ENCODE measurements at regions not wholly inside any gene's neighbourhood (a gene's known extent, or its start where the extent isn't known, plus 50 kb on each side); places are given as distances from the start of the nearest gene placed in this dataset.

DNA sequence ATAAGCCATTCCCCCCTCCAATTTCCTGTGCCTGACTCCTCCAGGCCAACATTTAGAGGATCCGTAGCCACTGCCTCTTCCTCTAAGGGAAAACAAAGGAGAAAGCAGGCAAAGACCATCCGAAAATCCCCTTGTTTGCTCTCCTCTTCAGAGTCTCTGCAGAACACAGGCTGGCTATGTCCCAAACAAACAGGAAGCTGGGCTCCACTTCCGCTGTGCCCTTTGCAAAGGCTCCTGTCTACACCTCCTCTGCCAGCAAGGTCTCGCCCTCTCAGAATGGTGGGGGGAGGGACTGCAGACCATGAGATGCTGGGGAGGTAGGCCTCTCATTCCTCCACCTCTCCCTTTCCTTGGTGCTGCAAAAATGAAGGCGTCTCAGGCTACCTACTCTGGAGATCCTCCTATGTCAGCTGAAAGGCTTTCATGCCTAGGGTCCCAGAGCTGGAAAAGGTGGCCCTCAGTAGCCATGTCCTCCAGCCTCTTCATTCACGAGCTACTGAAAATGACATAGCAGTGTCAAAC is 596.2 kb downstream of the BUD13 start:
- no peak for FAIRE-seq
- CTCF ChIA-PET (ENCODE audit: low intra/inter-chr PET ratio, low total read pairs): no interaction called here
- Histone ChIP-seq H3K4me3 (replicated peaks in 1 of 3; ENCODE audit: insufficient read depth in 1 of 3, low read depth in 2 of 3, low read length in 3 of 3) (no peak overlapping the region), H4K20me1 (ENCODE audit: insufficient read depth, low read length) (no peaks in the 10 kb centered on the region), H3K4me1 (ENCODE audit: insufficient read depth, low read length) (peaks cover 5% of the 10 kb centered on the region; the same call in 1 of the 2 replicates), H3K27me3 (ENCODE audit: control insufficient read depth in 1 of 2, insufficient read depth in 2 of 2, low read length in 2 of 2) (peaks cover 0 to 2% of the 10 kb centered on the region in 2 experiments; a peak in 1 of 5 replicates), H3K4me2 (ENCODE audit: low read depth, low read length) (no peak overlapping the region), H2AFZ (ENCODE audit: low read length) (no peak overlapping the region), H3K36me3 (replicated peaks in 1 of 2; ENCODE audit: control insufficient read depth in 1 of 2, insufficient read depth in 2 of 2, low read length in 2 of 2) (no peaks in the 10 kb centered on the region), H3K27ac (ENCODE audit: extremely low read length, insufficient read depth, low read length) (no peak overlapping the region), H3K9ac (ENCODE audit: insufficient read depth, low read depth, low read length) (no peak overlapping the region), H3K9me3 (ENCODE audit: low read length) (no peaks in the 10 kb centered on the region), H3K79me2 (ENCODE audit: insufficient read depth, low read length) (no peaks in the 10 kb centered on the region)
- TF ChIP-seq GABPA (IDR thresholded peaks at IDR 0.05; ENCODE audit: low read depth, low read length): peak; percentile 41
- TF ChIP-seq GABPA (CRISPR knock-in tag; IDR thresholded peaks at IDR 0.05; ENCODE audit: low read depth): peak; percentile 60
- 0 out of 2 replicates have a peak, but pooled peaks have one; percentile 32 for TF ChIP-seq GABPB1 (CRISPR knock-in tag; IDR thresholded peaks at IDR 0.05)
- TF ChIP-seq, protein P1, sequence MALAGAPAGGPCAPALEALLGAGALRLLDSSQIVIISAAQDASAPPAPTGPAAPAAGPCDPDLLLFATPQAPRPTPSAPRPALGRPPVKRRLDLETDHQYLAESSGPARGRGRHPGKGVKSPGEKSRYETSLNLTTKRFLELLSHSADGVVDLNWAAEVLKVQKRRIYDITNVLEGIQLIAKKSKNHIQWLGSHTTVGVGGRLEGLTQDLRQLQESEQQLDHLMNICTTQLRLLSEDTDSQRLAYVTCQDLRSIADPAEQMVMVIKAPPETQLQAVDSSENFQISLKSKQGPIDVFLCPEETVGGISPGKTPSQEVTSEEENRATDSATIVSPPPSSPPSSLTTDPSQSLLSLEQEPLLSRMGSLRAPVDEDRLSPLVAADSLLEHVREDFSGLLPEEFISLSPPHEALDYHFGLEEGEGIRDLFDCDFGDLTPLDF (CRISPR knock-in tag; IDR thresholded peaks at IDR 0.05): no peak
- no TSS peak for BruUV-seq (replicated peaks)
- POLR2A ChIA-PET: no interaction called here
- DNase-seq (ENCODE audit: low spot score): no peak
- in situ Hi-C loops (cut with HindIII; ENCODE audit: extremely low pct_ligation_motif_present, low pct_unique_long_range_greater_than_20kb): no loop called here
- intact Hi-C loops (cut with micrococcal nuclease; ENCODE audit: unreplicated experiment): no loop called here
- no peak for ATAC-seq
- 27% methylated on average over 6 of the region's 6 CpGs for WGBS (ENCODE audit: low lambda C conversion rate)

- no peak overlapping the region for H3K27ac ChIP-seq (ENCODE audit: extremely low read length, insufficient read depth, low read length)
- CTCF ChIA-PET (ENCODE audit: low intra/inter-chr PET ratio, low total read pairs): no interaction called here
- no peak overlapping the region for H3K9ac ChIP-seq (ENCODE audit: insufficient read depth, low read depth, low read length)
- no peaks in the 10 kb centered on the region for H3K79me2 ChIP-seq (ENCODE audit: insufficient read depth, low read length)
- no peaks in the 10 kb centered on the region for H3K36me3 ChIP-seq (replicated peaks in 1 of 2; ENCODE audit: control insufficient read depth in 1 of 2, insufficient read depth in 2 of 2, low read length in 2 of 2)
- no TSS peak for BruUV-seq (replicated peaks)
- DNase-seq (ENCODE audit: low spot score) (no peak), FAIRE-seq (no peak), ATAC-seq (no peak)
- H3K4me1 ChIP-seq (ENCODE audit: insufficient read depth, low read length): peaks cover 5% of the 10 kb centered on the region; the same call in 1 of the 2 replicates
- no peak overlapping the region for H3K4me2 ChIP-seq (ENCODE audit: low read depth, low read length)
- no peaks in the 10 kb centered on the region for H4K20me1 ChIP-seq (ENCODE audit: insufficient read depth, low read length)
- TF ChIP-seq ELF4 (CRISPR knock-in tag; IDR thresholded peaks at IDR 0.05; ENCODE audit: borderline replicate concordance): no peak
- no peak for TF ChIP-seq ZNF12 (CRISPR knock-in tag; IDR thresholded peaks at IDR 0.05)
- TF ChIP-seq ZNF383 (CRISPR knock-in tag; IDR thresholded peaks at IDR 0.05; ENCODE audit: borderline replicate concordance): no peak
- TF ChIP-seq, protein P2, sequence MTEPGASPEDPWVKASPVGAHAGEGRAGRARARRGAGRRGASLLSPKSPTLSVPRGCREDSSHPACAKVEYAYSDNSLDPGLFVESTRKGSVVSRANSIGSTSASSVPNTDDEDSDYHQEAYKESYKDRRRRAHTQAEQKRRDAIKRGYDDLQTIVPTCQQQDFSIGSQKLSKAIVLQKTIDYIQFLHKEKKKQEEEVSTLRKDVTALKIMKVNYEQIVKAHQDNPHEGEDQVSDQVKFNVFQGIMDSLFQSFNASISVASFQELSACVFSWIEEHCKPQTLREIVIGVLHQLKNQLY (CRISPR knock-in tag; IDR thresholded peaks at IDR 0.05): no peak
- no peak overlapping the region for H3K4me3 ChIP-seq (replicated peaks in 1 of 3; ENCODE audit: insufficient read depth in 1 of 3, low read depth in 2 of 3, low read length in 3 of 3)
- H3K9me3 ChIP-seq (ENCODE audit: low read length): no peaks in the 10 kb centered on the region
- POLR2A ChIA-PET: no interaction called here
- in situ Hi-C loops (cut with HindIII; ENCODE audit: extremely low pct_ligation_motif_present, low pct_unique_long_range_greater_than_20kb): no loop called here
- H3K27me3 ChIP-seq (ENCODE audit: control insufficient read depth in 1 of 2, insufficient read depth in 2 of 2, low read length in 2 of 2): peaks cover 0 to 2% of the 10 kb centered on the region in 2 experiments; a peak in 1 of 5 replicates
- WGBS (ENCODE audit: low lambda C conversion rate): 68% methylated on average over 7 of the region's 7 CpGs
- H2AFZ ChIP-seq (ENCODE audit: low read length): no peak overlapping the region
- intact Hi-C loops (cut with micrococcal nuclease; ENCODE audit: unreplicated experiment): no loop called here
Measured at GRCh38 chr11:116175707-116176106, 597.1 kb downstream of the BUD13 start.

Data from HepG2 (cell line).